Mucosa of descending colon (tissue), 3 donors: ENCODE measurements at regions not wholly inside any gene's neighbourhood (a gene's known extent, or its start where the extent isn't known, plus 50 kb on each side); places are given as distances from the start of the nearest gene placed in this dataset.

Source experiments
- ATAC-seq: fragments of 200-7000 bp; cut with Tn5 transposase; one replicate; pipeline ENCODE4 v1.9.1; 2020; ENCODE audit warnings: mild to moderate bottlenecking, moderate library complexity
- DNase-seq, 3 donors: peaks; one replicate each; pipeline ENCODE4 v3.0.0-alpha.2; 2020
- H3K36me3 ChIP-seq: fragments of 200-600 bp; one replicate; pipeline ENCODE4 v1.8.0; 2021; ENCODE audit warnings: low read depth, mild to moderate bottlenecking
- H3K4me1 ChIP-seq: fragments of 200-600 bp; one replicate; pipeline ENCODE4 v1.8.0; 2021; ENCODE audit warnings: low read depth, mild to moderate bottlenecking
- H3K4me3 ChIP-seq: fragments of 200-600 bp; one replicate; pipeline ENCODE4 v1.8.0; 2021; ENCODE audit warnings: mild to moderate bottlenecking
- H3K9me3 ChIP-seq: fragments of 200-600 bp; one replicate; pipeline ENCODE4 v1.8.0; 2021; ENCODE audit warnings: mild to moderate bottlenecking
- intact Hi-C, 2 donors: fragments of 100-400 bp; cut with DNase I in 1 of 2; cut with micrococcal nuclease in 1 of 2; formaldehyde crosslinking; loops; one replicate each; pipeline versions ENCODE4 v1.11.0 to v1.11.1; 2022; cut with DNase I, micrococcal nuclease
- TF ChIP-seq, protein P1 (sequence below): fragments of 200-600 bp; IDR thresholded peaks from one replicate; pipeline ENCODE4 v1.8.0; 2022; ENCODE audit warnings: antibody characterized with exemption, mild to moderate bottlenecking
- donor health status: DM: no; HTN: no; CAD: no; lungs with moderate emphysema.
- donor health status: DM: no; HTN: no; CAD: no.
- donor health status: DM: no; HTN: yes; CAD: no.

DNA sequence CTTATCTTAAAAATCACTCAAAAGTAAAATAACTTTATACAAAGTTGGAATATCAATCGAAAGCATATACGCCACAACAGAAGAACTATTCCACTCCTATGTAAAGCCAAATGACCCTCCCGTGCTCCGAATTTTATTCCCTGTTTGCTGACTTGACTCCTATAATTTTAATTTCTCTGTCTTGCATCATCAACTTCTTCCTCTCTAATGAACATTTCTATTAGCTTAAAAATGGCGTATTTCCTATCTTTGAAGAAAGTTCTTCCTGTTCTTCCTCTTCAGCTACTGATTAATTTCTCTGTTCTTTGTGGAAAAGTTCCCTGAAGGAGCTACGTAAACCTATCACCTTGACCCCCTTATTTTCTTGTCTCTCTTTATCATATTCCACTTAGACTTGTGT, 389.3 kb downstream of the LMO7 start:
- ATAC-seq (no peak), DNase-seq (no peak)
- intact Hi-C loops = no loop called here
- H3K36me3 ChIP-seq = no peaks in the 10 kb centered on the region
- TF ChIP-seq, protein P1, sequence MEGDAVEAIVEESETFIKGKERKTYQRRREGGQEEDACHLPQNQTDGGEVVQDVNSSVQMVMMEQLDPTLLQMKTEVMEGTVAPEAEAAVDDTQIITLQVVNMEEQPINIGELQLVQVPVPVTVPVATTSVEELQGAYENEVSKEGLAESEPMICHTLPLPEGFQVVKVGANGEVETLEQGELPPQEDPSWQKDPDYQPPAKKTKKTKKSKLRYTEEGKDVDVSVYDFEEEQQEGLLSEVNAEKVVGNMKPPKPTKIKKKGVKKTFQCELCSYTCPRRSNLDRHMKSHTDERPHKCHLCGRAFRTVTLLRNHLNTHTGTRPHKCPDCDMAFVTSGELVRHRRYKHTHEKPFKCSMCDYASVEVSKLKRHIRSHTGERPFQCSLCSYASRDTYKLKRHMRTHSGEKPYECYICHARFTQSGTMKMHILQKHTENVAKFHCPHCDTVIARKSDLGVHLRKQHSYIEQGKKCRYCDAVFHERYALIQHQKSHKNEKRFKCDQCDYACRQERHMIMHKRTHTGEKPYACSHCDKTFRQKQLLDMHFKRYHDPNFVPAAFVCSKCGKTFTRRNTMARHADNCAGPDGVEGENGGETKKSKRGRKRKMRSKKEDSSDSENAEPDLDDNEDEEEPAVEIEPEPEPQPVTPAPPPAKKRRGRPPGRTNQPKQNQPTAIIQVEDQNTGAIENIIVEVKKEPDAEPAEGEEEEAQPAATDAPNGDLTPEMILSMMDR = no peak
- no peaks in the 10 kb centered on the region for H3K4me1 ChIP-seq
- H3K9me3 ChIP-seq = no peaks in the 10 kb centered on the region
- no peak overlapping the region for H3K4me3 ChIP-seq

DNA sequence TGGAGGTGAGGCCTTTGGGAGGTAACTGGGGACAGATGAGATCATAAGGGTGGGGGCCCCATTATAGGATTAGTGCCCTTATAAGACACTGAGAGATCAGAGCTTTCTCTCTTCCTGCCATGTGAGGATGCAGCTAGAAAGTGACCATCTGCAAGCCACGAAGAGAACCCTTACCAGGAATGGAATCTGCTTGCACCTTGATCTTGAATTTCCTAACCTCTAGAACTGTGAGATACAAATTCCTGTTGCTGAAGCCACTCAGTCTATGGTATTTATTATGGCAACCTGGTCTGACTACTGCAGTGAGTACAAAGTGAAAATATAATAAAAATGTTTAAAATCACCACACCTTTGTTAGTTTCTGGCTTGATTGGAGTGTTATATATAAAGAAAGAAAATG, 388.0 kb downstream of the LMO7 start:
- H3K36me3 ChIP-seq = no peaks in the 10 kb centered on the region
- TF ChIP-seq, protein P1 = no peak
- H3K4me1 ChIP-seq = no peaks in the 10 kb centered on the region
- H3K9me3 ChIP-seq = no peaks in the 10 kb centered on the region
- H3K4me3 ChIP-seq = no peak overlapping the region
- DNase-seq (no peak), ATAC-seq (no peak)
- intact Hi-C loops = no loop called here

DNA sequence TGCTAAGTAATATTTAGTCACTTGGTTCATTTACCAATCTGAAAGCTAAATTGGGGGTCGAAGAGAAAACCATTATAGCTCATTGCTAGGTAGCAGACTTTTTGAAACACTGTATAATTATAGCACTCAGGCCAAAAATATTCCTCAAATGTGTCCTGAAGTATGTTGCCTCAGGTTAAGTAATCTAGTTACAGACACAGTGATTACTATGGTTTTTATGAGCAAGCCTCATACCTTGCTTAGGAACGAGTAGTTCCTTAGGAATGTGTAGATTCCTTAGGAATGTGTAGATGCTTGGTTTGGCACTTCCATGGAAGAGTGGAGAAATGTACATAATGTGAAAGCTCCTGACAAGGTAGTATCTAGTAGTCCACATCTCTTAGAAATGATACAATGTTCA, 387.5 kb downstream of the LMO7 start:
- intact Hi-C loops = no loop called here
- no peak for ATAC-seq

DNA sequence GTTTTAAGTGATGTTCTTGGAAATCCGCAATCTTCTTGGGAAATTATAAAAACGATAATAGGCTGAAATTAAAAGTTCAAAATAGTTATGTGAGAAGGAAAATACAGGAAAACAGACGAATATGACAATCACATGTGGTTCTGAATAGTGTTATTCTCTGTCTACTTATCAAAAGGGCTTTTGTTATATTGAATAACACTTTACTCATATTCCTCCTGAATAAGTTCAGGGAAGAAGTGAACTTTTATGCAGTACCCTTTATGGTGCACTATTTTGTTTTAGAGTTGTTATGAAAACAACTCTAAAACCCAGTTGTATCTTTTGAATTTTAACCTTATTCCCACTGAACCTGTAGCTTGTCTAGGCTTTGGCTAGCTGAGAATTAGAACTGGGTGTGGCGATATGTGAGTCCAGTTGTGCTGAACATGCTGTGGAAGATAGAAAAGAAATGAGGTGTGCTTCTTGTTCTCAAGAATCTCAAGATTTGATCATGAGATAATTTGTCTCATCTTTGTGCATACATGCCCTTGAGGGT, 384.4 kb downstream of the LMO7 start:
- intact Hi-C loops = no loop called here
- Histone ChIP-seq H3K36me3 (no peaks in the 10 kb centered on the region), H3K4me3 (no peak overlapping the region), H3K9me3 (no peaks in the 10 kb centered on the region), H3K4me1 (no peaks in the 10 kb centered on the region)
- TF ChIP-seq, protein P1 = no peak
- no peak for DNase-seq
- ATAC-seq = no peak

More for the DNA sequence above, 387.5 kb downstream of the LMO7 start:
- Histone ChIP-seq H3K4me3 (no peak overlapping the region), H3K9me3 (no peaks in the 10 kb centered on the region), H3K36me3 (no peaks in the 10 kb centered on the region), H3K4me1 (no peaks in the 10 kb centered on the region)
- TF ChIP-seq, protein P1 = no peak
- DNase-seq = no peak

DNA sequence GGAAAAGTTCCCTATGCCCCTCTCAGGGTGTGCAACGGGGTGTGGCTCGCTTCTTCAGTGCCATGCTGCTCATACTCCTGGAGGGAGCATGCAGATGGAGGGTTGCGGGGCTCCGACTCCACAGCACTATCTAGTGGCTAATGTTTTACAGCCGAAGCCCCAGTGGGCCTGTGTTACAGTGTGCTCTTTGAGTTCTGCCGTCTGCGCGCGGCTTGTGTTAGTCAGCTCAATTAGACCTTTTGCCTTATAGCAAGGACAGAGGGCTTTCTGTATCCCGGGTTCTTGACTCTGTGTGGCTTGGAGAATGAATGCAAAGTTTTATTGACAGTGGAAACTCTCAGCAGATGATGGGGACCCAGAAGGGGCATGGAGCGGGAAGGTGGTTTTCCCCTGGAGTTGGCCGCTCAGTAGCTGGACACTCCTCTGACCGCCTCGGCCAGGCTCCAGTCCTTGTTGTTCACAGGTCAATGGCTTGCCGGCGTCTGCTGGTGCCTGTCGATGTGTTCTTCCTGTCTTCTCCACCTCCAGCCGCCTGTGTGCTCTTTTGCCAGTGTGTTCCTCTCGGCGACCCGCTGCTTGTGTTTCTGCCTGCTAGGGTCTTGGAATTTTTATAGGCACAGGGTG, 383.4 kb downstream of the LMO7 start:
- ATAC-seq = peak; percentile 39
- intact Hi-C loops = no loop called here

More for the DNA sequence above, 383.4 kb downstream of the LMO7 start:
- Histone ChIP-seq H3K9me3 (no peaks in the 10 kb centered on the region), H3K4me3 (no peak overlapping the region), H3K36me3 (no peaks in the 10 kb centered on the region), H3K4me1 (no peaks in the 10 kb centered on the region)
- TF ChIP-seq, protein P1 = no peak
- peak; percentile 18 to 36 (median 20) for DNase-seq
